NOMO-1 (cell line): ENCODE measurements at regions not wholly inside any gene's neighbourhood (a gene's known extent, or its start where the extent isn't known, plus 50 kb on each side); places are given as distances from the start of the nearest gene placed in this dataset.

Source experiments
- DNase-seq, 2 experiments: peaks; one replicate each; lab custom pipeline; 2025; ENCODE audit not compliant: unreplicated experiment in 2 of 2; lab: John Stamatoyannopoulos, UW

GRCh38 chr14:82112210-82112839 is 578.7 kb upstream of the SEL1L start:
- DNase-seq, result no peak

- DNase-seq, result no peak
These were observed 579.4 kb upstream of the SEL1L start for GRCh38 chr14:82113007-82113406.

GRCh38 chr14:82113710-82114109 is 580.1 kb upstream of the SEL1L start:
- no peak for DNase-seq

GRCh38 chr14:82116721-82117120 is 583.1 kb upstream of the SEL1L start:
- DNase-seq, result no peak

GRCh38 chr14:82122655-82123054 is 589.0 kb upstream of the SEL1L start:
- no peak for DNase-seq

- no peak for DNase-seq
These were observed 590.9 kb upstream of the SEL1L start for GRCh38 chr14:82124511-82124910.

- no peak for DNase-seq
These were observed 592.4 kb upstream of the SEL1L start for GRCh38 chr14:82126006-82126405.

GRCh38 chr14:82134411-82134810 is 600.8 kb upstream of the SEL1L start:
- DNase-seq, result no peak

- no peak for DNase-seq
These were observed 604.8 kb upstream of the SEL1L start for GRCh38 chr14:82138431-82138830.

- DNase-seq, result no peak
These were observed 613.2 kb upstream of the SEL1L start for GRCh38 chr14:82146846-82147245.

GRCh38 chr14:82153689-82154088 is 620.0 kb upstream of the SEL1L start:
- DNase-seq, result no peak

GRCh38 chr14:82159624-82160023 is 626.0 kb upstream of the SEL1L start:
- DNase-seq, result no peak

GRCh38 chr14:82180139-82180538 is 646.5 kb upstream of the SEL1L start:
- no peak for DNase-seq

- no peak for DNase-seq
These were observed 649.0 kb upstream of the SEL1L start for GRCh38 chr14:82182646-82183045.

- peak; percentile 36 to 53 for DNase-seq
These were observed 657.1 kb upstream of the SEL1L start for GRCh38 chr14:82190742-82191141.

- DNase-seq, result peak in 1 of 2 experiments; percentile 78
These were observed 658.7 kb upstream of the SEL1L start for GRCh38 chr14:82192387-82192786.

GRCh38 chr14:82223276-82223675 is 689.6 kb upstream of the SEL1L start:
- peak in 1 of 2 experiments; percentile 79 for DNase-seq

- peak; percentile 71 to 72 for DNase-seq
These were observed 691.0 kb upstream of the SEL1L start for GRCh38 chr14:82224610-82225009.

GRCh38 chr14:82230748-82231147 is 697.1 kb upstream of the SEL1L start:
- peak in 1 of 2 experiments; percentile 24 for DNase-seq

- no peak for DNase-seq
These were observed 705.0 kb upstream of the SEL1L start for GRCh38 chr14:82238649-82239048.

- DNase-seq, result no peak
These were observed 705.6 kb upstream of the SEL1L start for GRCh38 chr14:82239223-82239622.

- no peak for DNase-seq
These were observed 711.1 kb upstream of the SEL1L start for GRCh38 chr14:82244791-82245190.

- no peak for DNase-seq
These were observed 717.8 kb upstream of the SEL1L start for GRCh38 chr14:82251494-82251893.
